IMR-90 (cell line): ENCODE measurements at regions not wholly inside any gene's neighbourhood (a gene's known extent, or its start where the extent isn't known, plus 50 kb on each side); places are given as distances from the start of the nearest gene placed in this dataset.

Experiments used
- ATAC-seq: fragments of 200-7000 bp; cut with Tn5 transposase; 2 replicates; pipeline ENCODE4 v1.9.1; 2020; ENCODE audit warnings: low read depth, mild to moderate bottlenecking, moderate library complexity
- BruUV-seq: library from RNA; stranded (reverse); fragments of 400-500 nt; replicated peaks from 2 replicates; lab custom pipeline; 2021; lab: Mats Ljungman, UMichigan
- CTCF ChIA-PET: fragments of 300-600 bp; formaldehyde crosslinking; extraction: SDS; loops from one replicate; lab custom pipeline; 2021; ENCODE audit warnings: antibody characterized with exemption; lab: Yijun Ruan, JAX
- POLR2A ChIA-PET: fragments of 300-600 bp; sonication (Branson Sonifier 250); formaldehyde crosslinking; loops from one replicate; lab custom pipeline; 2022; ENCODE audit warnings: antibody characterized with exemption; ENCODE audit not compliant: unreplicated experiment; lab: Charles Lee
- DNase-seq: peaks from one replicate; pipeline ENCODE4 v3.0.0; 2013
- H2AFZ ChIP-seq: replicated peaks from 2 replicates; pipeline ENCODE3; 2013; ENCODE audit warnings: low read length, mild to moderate bottlenecking; ENCODE audit not compliant: poor library complexity
- H2AK5ac ChIP-seq: 2 replicates; pipeline ENCODE4 v1.6.1; 2013; ENCODE audit warnings: low read depth, low read length, inconsistent platforms
- H2AK9ac ChIP-seq: replicated peaks from 2 replicates; pipeline ENCODE3; 2013; ENCODE audit warnings: mild to moderate bottlenecking, low read depth, low read length, moderate library complexity; ENCODE audit not compliant: poor library complexity
- H2BK120ac ChIP-seq: 2 replicates; pipeline ENCODE4 v1.6.1; 2013; ENCODE audit warnings: low read depth, low read length, inconsistent platforms
- H2BK15ac ChIP-seq: 3 replicates; pipeline ENCODE4 v1.6.1; 2013; ENCODE audit warnings: low read depth, low read length, inconsistent platforms
- H2BK20ac ChIP-seq: 2 replicates; pipeline ENCODE4 v1.6.1; 2013; ENCODE audit warnings: low read depth, mild to moderate bottlenecking, inconsistent platforms, low read length, moderate library complexity
- H2BK5ac ChIP-seq: 2 replicates; pipeline ENCODE4 v1.6.1; 2013; ENCODE audit warnings: mild to moderate bottlenecking, low read depth, low read length, inconsistent platforms; ENCODE audit not compliant: poor library complexity, severe bottlenecking
- H3K14ac ChIP-seq: replicated peaks from 2 replicates; pipeline ENCODE4 v1.6.1; 2013; ENCODE audit warnings: low read depth, low read length, inconsistent platforms
- H3K18ac ChIP-seq: 2 replicates; pipeline ENCODE4 v1.6.1; 2013; ENCODE audit warnings: low read depth, low read length, control low read depth
- H3K23ac ChIP-seq: 2 replicates; pipeline ENCODE4 v1.6.1; 2013; ENCODE audit warnings: low read depth, low read length, inconsistent platforms
- H3K27ac ChIP-seq: 2 replicates; pipeline ENCODE4 v1.5.1; 2013; ENCODE audit warnings: mild to moderate bottlenecking, control low read depth, low read length; ENCODE audit not compliant: insufficient read depth
- H3K27me3 ChIP-seq: 2 replicates; pipeline ENCODE4 v1.6.1; 2013; ENCODE audit warnings: low read length; ENCODE audit not compliant: control insufficient read depth, insufficient read depth
- H3K36me3 ChIP-seq: 2 replicates; pipeline ENCODE4 v1.6.1; 2013; ENCODE audit warnings: low read length, mixed read lengths; ENCODE audit not compliant: control insufficient read depth, insufficient read depth
- H3K4ac ChIP-seq: 2 replicates; pipeline ENCODE4 v1.6.1; 2013; ENCODE audit warnings: low read depth, low read length, inconsistent platforms
- H3K4me1 ChIP-seq: 2 replicates; pipeline ENCODE4 v1.6.1; 2013; ENCODE audit warnings: low read length, mixed read lengths; ENCODE audit not compliant: control insufficient read depth, insufficient read depth
- H3K4me2 ChIP-seq: 2 replicates; pipeline ENCODE4 v1.6.1; 2013; ENCODE audit warnings: low read depth, mild to moderate bottlenecking, control low read depth, low read length, moderate library complexity
- H3K4me3 ChIP-seq: 2 replicates; pipeline ENCODE4 v1.5.1; 2013; ENCODE audit warnings: low read depth, mild to moderate bottlenecking, control low read depth, low read length, moderate library complexity; ENCODE audit not compliant: insufficient read depth
- H3K56ac ChIP-seq: 2 replicates; pipeline ENCODE4 v1.6.1; 2013; ENCODE audit warnings: low read length, inconsistent platforms; ENCODE audit not compliant: insufficient read depth; ENCODE audit errors: extremely low read depth
- H3K79me1 ChIP-seq, 2 experiments: 2 replicates each; pipeline ENCODE4 v1.6.1; 2013; ENCODE audit warnings: low read length in 2 of 2, inconsistent platforms in 1 of 2, low read depth in 1 of 2
- H3K9ac ChIP-seq: 2 replicates; pipeline ENCODE4 v1.6.1; 2013; ENCODE audit warnings: low read depth, low read length, control low read depth
- H3K9me1 ChIP-seq: 2 replicates; pipeline ENCODE4 v1.6.1; 2013; ENCODE audit warnings: low read length, inconsistent platforms; ENCODE audit not compliant: insufficient read depth
- H3K9me3 ChIP-seq: 2 replicates; pipeline ENCODE4 v1.6.1; 2013; ENCODE audit warnings: low read length; ENCODE audit not compliant: control insufficient read depth, insufficient read depth
- H4K20me1 ChIP-seq: 2 replicates; pipeline ENCODE4 v1.6.1; 2013; ENCODE audit warnings: low read length, inconsistent platforms; ENCODE audit not compliant: insufficient read depth
- H4K5ac ChIP-seq: 2 replicates; pipeline ENCODE4 v1.6.1; 2013; ENCODE audit warnings: mild to moderate bottlenecking, low read depth, low read length, control low read depth
- H4K8ac ChIP-seq, 2 experiments: 2 replicates each; pipeline ENCODE4 v1.6.1; 2013; ENCODE audit warnings: low read depth in 2 of 2, low read length in 2 of 2, control low read depth in 1 of 2, inconsistent platforms in 1 of 2
- H4K91ac ChIP-seq: 2 replicates; pipeline ENCODE4 v1.6.1; 2013; ENCODE audit warnings: low read depth, low read length, inconsistent platforms; ENCODE audit not compliant: insufficient read depth
- BHLHE40 ChIP-seq: fragments of 150-350 bp; IDR thresholded peaks from 2 replicates; pipeline ENCODE4 v1.6.1; 2016; ENCODE audit warnings: mild to moderate bottlenecking, low read depth, low read length
- CEBPB ChIP-seq: IDR thresholded peaks from 2 replicates; pipeline ENCODE4 v1.6.1; 2012; ENCODE audit warnings: low read depth, low read length, improper control_type of control experiment
- CHD1 ChIP-seq: IDR thresholded peaks from 2 replicates; pipeline ENCODE4 v1.6.1; 2012; ENCODE audit warnings: low read depth, low read length, improper control_type of control experiment
- FOS ChIP-seq: fragments of 150-350 bp; IDR thresholded peaks from 2 replicates; pipeline ENCODE4 v1.6.1; 2016; ENCODE audit warnings: low read depth, low read length
- MAFK ChIP-seq: IDR thresholded peaks from 2 replicates; pipeline ENCODE4 v1.6.1; 2012; ENCODE audit warnings: low read depth, low read length, improper control_type of control experiment
- MAZ ChIP-seq: IDR thresholded peaks from 2 replicates; pipeline ENCODE4 v1.6.1; 2012; ENCODE audit warnings: low read depth, mild to moderate bottlenecking, low read length, improper control_type of control experiment, moderate library complexity, borderline replicate concordance
- MXI1 ChIP-seq: IDR thresholded peaks from 2 replicates; pipeline ENCODE4 v1.6.1; 2012; ENCODE audit warnings: low read depth, mild to moderate bottlenecking, low read length, moderate library complexity, borderline replicate concordance
- NFE2L2 ChIP-seq: fragments of 150-350 bp; IDR thresholded peaks from 2 replicates; pipeline ENCODE4 v1.6.1; 2016; ENCODE audit warnings: low read depth, mild to moderate bottlenecking, low read length
- POLR2A ChIP-seq: IDR thresholded peaks from 2 replicates; pipeline ENCODE4 v1.6.1; 2012; ENCODE audit warnings: mild to moderate bottlenecking, low read depth, low read length
- RAD21 ChIP-seq: IDR thresholded peaks from 2 replicates; pipeline ENCODE4 v1.6.1; 2012; ENCODE audit warnings: low read length, improper control_type of control experiment
- RCOR1 ChIP-seq: IDR thresholded peaks from 2 replicates; pipeline ENCODE4 v1.6.1; 2012; ENCODE audit warnings: mild to moderate bottlenecking, low read length, improper control_type of control experiment; ENCODE audit not compliant: insufficient replicate concordance
- RFX5 ChIP-seq: IDR thresholded peaks from 2 replicates; pipeline ENCODE4 v1.8.0; 2012; ENCODE audit warnings: low read depth, mild to moderate bottlenecking, low read length, moderate library complexity
- SMC3 ChIP-seq: fragments of 150-350 bp; IDR thresholded peaks from 2 replicates; pipeline ENCODE4 v1.6.1; 2016; ENCODE audit warnings: low read depth, mild to moderate bottlenecking, antibody characterized with exemption, low read length, moderate library complexity
- dilution Hi-C: fragments of 300-500 bp; cut with HindIII; formaldehyde crosslinking; loops from one replicate; pipeline ENCODE4 v1.14.3; 2018; ENCODE audit warnings: low sequenced_read_pairs; ENCODE audit not compliant: unreplicated experiment
- in situ Hi-C: fragments of 300-500 bp; cut with MboI; formaldehyde crosslinking; loops from 3 replicates; pipeline ENCODE4 v1.14.3; 2019; ENCODE audit warnings: low sequenced_read_pairs, inconsistent platforms, mixed read lengths
- intact Hi-C: fragments of 100-400 bp; cut with micrococcal nuclease; formaldehyde crosslinking; loops from 2 replicates; pipeline ENCODE4 v1.10.0; 2022
- TF ChIP-seq, protein P1 (sequence below): fragments of 150-350 bp; IDR thresholded peaks from 2 replicates; pipeline ENCODE4 v1.6.1; 2016; ENCODE audit warnings: low read depth, mild to moderate bottlenecking, low read length, moderate library complexity, borderline replicate concordance
- TF ChIP-seq, protein P2 (sequence below): fragments of 150-350 bp; IDR thresholded peaks from 2 replicates; pipeline ENCODE4 v1.6.1; 2017; ENCODE audit warnings: mild to moderate bottlenecking, antibody characterized with exemption, low read length, low read depth
- TF ChIP-seq, protein P3 (sequence below): conservative IDR thresholded peaks from 2 replicates; pipeline ENCODE4 v1.5.1; 2012; ENCODE audit warnings: mild to moderate bottlenecking, low read depth, low read length, improper control_type of control experiment

DNA sequence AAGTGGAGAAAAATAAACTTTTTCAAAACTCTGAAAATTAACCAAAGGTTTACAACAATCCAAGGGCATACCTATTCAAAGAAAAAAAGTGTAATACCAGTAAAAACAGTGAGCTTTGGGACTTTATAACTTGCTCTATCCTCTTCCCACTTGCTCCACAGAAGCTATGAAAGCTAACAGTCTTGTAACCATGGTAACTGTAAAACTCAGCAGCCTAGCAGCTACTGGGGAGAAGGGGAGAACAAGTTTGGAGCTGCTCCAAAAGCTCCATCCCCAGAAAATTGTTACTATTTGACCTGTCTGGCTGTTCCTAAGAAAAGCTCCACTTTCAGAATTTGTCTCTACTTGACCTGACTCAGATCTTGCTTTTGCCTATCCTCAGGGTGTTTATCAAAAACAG, 191.5 kb downstream of the OTUD1 start:
- intact Hi-C loops (no loop called here), dilution Hi-C loops (no loop called here), in situ Hi-C loops (no loop called here)
- no peaks in the 10 kb centered on the region for H3K27me3 ChIP-seq
- no peak overlapping the region for H2AK9ac ChIP-seq
- no peaks in the 10 kb centered on the region for H4K20me1 ChIP-seq
- peaks cover 13% of the 10 kb centered on the region for H3K9me3 ChIP-seq
- H3K4me2 ChIP-seq: no peak overlapping the region
- H3K18ac ChIP-seq: no peak overlapping the region
- H2BK120ac ChIP-seq: no peak overlapping the region
- H3K56ac ChIP-seq: no peak overlapping the region
- H2AK5ac ChIP-seq: no peak overlapping the region
- ChIA-PET POLR2A (no interaction called here), CTCF (no interaction called here)
- DNase-seq: no peak
- H2AFZ ChIP-seq: no peak overlapping the region
- H3K23ac ChIP-seq: no peak overlapping the region
- no peak overlapping the region for H2BK15ac ChIP-seq
- no peak overlapping the region for H3K4ac ChIP-seq
- no peak overlapping the region for H2BK5ac ChIP-seq
- no peak overlapping the region for H3K14ac ChIP-seq
- H2BK20ac ChIP-seq: no peak overlapping the region
- no TSS peak for BruUV-seq
- H4K91ac ChIP-seq: no peak overlapping the region
- TF ChIP-seq CEBPB (no peak), MAFK (no peak), FOS (no peak), RFX5 (no peak), MXI1 (no peak), MAZ (no peak), SMC3 (no peak), CHD1 (no peak), NFE2L2 (no peak), BHLHE40 (no peak), RAD21 (no peak), RCOR1 (no peak), POLR2A (no peak)
- TF ChIP-seq, protein P1, sequence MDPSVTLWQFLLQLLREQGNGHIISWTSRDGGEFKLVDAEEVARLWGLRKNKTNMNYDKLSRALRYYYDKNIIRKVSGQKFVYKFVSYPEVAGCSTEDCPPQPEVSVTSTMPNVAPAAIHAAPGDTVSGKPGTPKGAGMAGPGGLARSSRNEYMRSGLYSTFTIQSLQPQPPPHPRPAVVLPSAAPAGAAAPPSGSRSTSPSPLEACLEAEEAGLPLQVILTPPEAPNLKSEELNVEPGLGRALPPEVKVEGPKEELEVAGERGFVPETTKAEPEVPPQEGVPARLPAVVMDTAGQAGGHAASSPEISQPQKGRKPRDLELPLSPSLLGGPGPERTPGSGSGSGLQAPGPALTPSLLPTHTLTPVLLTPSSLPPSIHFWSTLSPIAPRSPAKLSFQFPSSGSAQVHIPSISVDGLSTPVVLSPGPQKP: no peak
- TF ChIP-seq, protein P2, sequence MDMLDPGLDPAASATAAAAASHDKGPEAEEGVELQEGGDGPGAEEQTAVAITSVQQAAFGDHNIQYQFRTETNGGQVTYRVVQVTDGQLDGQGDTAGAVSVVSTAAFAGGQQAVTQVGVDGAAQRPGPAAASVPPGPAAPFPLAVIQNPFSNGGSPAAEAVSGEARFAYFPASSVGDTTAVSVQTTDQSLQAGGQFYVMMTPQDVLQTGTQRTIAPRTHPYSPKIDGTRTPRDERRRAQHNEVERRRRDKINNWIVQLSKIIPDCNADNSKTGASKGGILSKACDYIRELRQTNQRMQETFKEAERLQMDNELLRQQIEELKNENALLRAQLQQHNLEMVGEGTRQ: no peak
- TF ChIP-seq, protein P3, sequence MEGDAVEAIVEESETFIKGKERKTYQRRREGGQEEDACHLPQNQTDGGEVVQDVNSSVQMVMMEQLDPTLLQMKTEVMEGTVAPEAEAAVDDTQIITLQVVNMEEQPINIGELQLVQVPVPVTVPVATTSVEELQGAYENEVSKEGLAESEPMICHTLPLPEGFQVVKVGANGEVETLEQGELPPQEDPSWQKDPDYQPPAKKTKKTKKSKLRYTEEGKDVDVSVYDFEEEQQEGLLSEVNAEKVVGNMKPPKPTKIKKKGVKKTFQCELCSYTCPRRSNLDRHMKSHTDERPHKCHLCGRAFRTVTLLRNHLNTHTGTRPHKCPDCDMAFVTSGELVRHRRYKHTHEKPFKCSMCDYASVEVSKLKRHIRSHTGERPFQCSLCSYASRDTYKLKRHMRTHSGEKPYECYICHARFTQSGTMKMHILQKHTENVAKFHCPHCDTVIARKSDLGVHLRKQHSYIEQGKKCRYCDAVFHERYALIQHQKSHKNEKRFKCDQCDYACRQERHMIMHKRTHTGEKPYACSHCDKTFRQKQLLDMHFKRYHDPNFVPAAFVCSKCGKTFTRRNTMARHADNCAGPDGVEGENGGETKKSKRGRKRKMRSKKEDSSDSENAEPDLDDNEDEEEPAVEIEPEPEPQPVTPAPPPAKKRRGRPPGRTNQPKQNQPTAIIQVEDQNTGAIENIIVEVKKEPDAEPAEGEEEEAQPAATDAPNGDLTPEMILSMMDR: no peak
- H3K36me3 ChIP-seq: no peaks in the 10 kb centered on the region
- H3K4me3 ChIP-seq: no peak overlapping the region
- H3K27ac ChIP-seq: no peak overlapping the region
- no peak overlapping the region for H4K5ac ChIP-seq
- no peaks in the 10 kb centered on the region for H3K9me1 ChIP-seq
- H3K79me1 ChIP-seq: no peaks in the 10 kb centered on the region
- no peak for ATAC-seq
- no peak overlapping the region for H3K9ac ChIP-seq
- no peaks in the 10 kb centered on the region for H3K4me1 ChIP-seq
- H4K8ac ChIP-seq: no peak overlapping the region
